ENCODE measurements at regions not wholly inside any gene's neighbourhood (a gene's known extent, or its start where the extent isn't known, plus 50 kb on each side); places are given as distances from the start of the nearest gene placed in this dataset.
"Not testable (repeated sequence)": the region's sequence is repeated elsewhere in the genome, so short reads cannot be mapped to it uniquely, and the experiment has no call there.

DNA sequence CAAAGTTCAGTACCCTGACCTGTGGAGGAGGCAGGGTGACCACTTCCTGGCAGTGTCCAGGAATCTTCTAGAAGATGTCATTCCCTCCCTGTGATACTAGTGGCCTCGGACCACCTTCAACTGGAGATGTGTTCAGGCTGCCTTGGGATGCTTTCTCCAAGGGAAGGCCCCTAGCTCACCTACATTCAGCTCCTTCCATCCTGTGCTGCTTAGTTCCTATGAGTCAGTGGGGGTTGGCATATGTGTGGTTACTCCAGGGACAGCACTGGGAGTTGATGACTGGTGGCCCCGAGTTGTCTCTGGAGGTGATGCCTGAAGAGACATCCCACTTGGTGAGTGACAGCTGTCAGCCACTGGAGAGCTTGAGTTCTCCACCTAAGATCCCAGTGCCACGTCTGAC lies 81.8 kb upstream of the OR9Q1 start:
- peaks cover 0 to 3% (median 0%) of the 10 kb centered on the region in 4 donors for H3K27me3 ChIP-seq (ENCODE audit: control insufficient read depth in 4 of 4, insufficient read depth in 4 of 4, low read length in 3 of 4)
- TF ChIP-seq, protein P1, sequence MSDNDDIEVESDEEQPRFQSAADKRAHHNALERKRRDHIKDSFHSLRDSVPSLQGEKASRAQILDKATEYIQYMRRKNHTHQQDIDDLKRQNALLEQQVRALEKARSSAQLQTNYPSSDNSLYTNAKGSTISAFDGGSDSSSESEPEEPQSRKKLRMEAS (IDR thresholded peaks at IDR 0.05): no peak
- no peak for TF ChIP-seq RXRA (IDR thresholded peaks at IDR 0.05)
- no peak for TF ChIP-seq FOXA2 (IDR thresholded peaks at IDR 0.05)
- no peak for TF ChIP-seq SP1 (IDR thresholded peaks at IDR 0.05)
- TF ChIP-seq, protein P2, sequence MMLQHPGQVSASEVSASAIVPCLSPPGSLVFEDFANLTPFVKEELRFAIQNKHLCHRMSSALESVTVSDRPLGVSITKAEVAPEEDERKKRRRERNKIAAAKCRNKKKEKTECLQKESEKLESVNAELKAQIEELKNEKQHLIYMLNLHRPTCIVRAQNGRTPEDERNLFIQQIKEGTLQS (IDR thresholded peaks at IDR 0.05): no peak
- TF ChIP-seq YY1 (IDR thresholded peaks at IDR 0.05): no peak
- TF ChIP-seq, protein P3, sequence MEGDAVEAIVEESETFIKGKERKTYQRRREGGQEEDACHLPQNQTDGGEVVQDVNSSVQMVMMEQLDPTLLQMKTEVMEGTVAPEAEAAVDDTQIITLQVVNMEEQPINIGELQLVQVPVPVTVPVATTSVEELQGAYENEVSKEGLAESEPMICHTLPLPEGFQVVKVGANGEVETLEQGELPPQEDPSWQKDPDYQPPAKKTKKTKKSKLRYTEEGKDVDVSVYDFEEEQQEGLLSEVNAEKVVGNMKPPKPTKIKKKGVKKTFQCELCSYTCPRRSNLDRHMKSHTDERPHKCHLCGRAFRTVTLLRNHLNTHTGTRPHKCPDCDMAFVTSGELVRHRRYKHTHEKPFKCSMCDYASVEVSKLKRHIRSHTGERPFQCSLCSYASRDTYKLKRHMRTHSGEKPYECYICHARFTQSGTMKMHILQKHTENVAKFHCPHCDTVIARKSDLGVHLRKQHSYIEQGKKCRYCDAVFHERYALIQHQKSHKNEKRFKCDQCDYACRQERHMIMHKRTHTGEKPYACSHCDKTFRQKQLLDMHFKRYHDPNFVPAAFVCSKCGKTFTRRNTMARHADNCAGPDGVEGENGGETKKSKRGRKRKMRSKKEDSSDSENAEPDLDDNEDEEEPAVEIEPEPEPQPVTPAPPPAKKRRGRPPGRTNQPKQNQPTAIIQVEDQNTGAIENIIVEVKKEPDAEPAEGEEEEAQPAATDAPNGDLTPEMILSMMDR (IDR thresholded peaks at IDR 0.05; ENCODE audit: low read depth, low read length, missing input control): no peak
- no peak for TF ChIP-seq NR2F2 (IDR thresholded peaks at IDR 0.05)
- no peak for TF ChIP-seq EGR1 (IDR thresholded peaks at IDR 0.05; ENCODE audit: low read depth in 2 of 2)
- TF ChIP-seq JUND (IDR thresholded peaks at IDR 0.05): no peak
- 82% methylated on average over 3 of the region's 3 CpGs for WGBS
- H3K9ac ChIP-seq (ENCODE audit: low read depth in 1 of 2, low read length in 2 of 2): no peak overlapping the region
- no peak overlapping the region for H3K4me3 ChIP-seq (ENCODE audit: low read depth in 1 of 3, low read length in 3 of 3)
- H3K4me1 ChIP-seq (ENCODE audit: control insufficient read depth in 4 of 4, insufficient read depth in 4 of 4, low read length in 3 of 4): no peaks in the 10 kb centered on the region
- H3K27ac ChIP-seq (ENCODE audit: low read depth in 1 of 2, low read length in 2 of 2): no peak overlapping the region
- no peak for DNase-seq (ENCODE audit: low spot score)
- H3K9me3 ChIP-seq (ENCODE audit: control insufficient read depth in 4 of 4, low read length in 3 of 4): no peaks in the 10 kb centered on the region
- no peaks in the 10 kb centered on the region for H3K36me3 ChIP-seq (ENCODE audit: control insufficient read depth in 4 of 4, insufficient read depth in 3 of 4, low read depth in 1 of 4, low read length in 3 of 4)

DNA sequence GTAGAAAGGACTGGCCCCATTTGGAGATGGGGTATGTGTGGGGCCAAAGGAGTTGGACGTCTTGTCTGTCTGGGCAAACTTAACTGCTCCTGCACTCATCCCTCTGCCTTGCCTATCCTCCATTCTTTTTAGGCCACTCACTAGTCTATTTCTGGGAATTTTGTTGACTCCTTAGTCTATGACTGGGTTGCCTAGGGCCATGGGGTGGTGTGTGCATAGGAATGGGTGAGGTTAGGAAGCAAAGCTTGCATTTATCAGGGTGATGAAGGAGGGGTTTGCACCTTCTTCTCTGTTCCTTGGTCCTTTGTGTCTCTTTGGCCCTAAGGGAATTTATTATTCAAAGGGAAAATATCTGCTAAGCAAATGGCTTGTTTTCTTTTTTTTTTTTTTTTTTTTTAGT lies 80.9 kb upstream of the OR9Q1 start:
- H3K9ac ChIP-seq (ENCODE audit: low read depth in 1 of 2, low read length in 2 of 2): no peak overlapping the region
- no peaks in the 10 kb centered on the region for H3K4me1 ChIP-seq (ENCODE audit: control insufficient read depth in 4 of 4, insufficient read depth in 4 of 4, low read length in 3 of 4)
- H3K4me3 ChIP-seq (ENCODE audit: low read depth in 1 of 3, low read length in 3 of 3): no peak overlapping the region
- no peak for DNase-seq (ENCODE audit: low spot score)
- TF ChIP-seq JUND (IDR thresholded peaks at IDR 0.05): no peak
- no peak for TF ChIP-seq TAF1 (conservative IDR thresholded peaks at IDR 0.05)
- no peak for TF ChIP-seq FOXA1 (IDR thresholded peaks at IDR 0.05)
- no peak for TF ChIP-seq RAD21 (IDR thresholded peaks at IDR 0.05)
- TF ChIP-seq, protein P4, sequence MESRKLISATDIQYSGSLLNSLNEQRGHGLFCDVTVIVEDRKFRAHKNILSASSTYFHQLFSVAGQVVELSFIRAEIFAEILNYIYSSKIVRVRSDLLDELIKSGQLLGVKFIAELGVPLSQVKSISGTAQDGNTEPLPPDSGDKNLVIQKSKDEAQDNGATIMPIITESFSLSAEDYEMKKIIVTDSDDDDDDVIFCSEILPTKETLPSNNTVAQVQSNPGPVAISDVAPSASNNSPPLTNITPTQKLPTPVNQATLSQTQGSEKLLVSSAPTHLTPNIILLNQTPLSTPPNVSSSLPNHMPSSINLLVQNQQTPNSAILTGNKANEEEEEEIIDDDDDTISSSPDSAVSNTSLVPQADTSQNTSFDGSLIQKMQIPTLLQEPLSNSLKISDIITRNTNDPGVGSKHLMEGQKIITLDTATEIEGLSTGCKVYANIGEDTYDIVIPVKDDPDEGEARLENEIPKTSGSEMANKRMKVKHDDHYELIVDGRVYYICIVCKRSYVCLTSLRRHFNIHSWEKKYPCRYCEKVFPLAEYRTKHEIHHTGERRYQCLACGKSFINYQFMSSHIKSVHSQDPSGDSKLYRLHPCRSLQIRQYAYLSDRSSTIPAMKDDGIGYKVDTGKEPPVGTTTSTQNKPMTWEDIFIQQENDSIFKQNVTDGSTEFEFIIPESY (IDR thresholded peaks at IDR 0.05): no peak
- TF ChIP-seq NR2F2 (IDR thresholded peaks at IDR 0.05): no peak
- TF ChIP-seq, protein P2 (IDR thresholded peaks at IDR 0.05): no peak
- TF ChIP-seq, protein P1 (IDR thresholded peaks at IDR 0.05): no peak
- TF ChIP-seq, protein P5, sequence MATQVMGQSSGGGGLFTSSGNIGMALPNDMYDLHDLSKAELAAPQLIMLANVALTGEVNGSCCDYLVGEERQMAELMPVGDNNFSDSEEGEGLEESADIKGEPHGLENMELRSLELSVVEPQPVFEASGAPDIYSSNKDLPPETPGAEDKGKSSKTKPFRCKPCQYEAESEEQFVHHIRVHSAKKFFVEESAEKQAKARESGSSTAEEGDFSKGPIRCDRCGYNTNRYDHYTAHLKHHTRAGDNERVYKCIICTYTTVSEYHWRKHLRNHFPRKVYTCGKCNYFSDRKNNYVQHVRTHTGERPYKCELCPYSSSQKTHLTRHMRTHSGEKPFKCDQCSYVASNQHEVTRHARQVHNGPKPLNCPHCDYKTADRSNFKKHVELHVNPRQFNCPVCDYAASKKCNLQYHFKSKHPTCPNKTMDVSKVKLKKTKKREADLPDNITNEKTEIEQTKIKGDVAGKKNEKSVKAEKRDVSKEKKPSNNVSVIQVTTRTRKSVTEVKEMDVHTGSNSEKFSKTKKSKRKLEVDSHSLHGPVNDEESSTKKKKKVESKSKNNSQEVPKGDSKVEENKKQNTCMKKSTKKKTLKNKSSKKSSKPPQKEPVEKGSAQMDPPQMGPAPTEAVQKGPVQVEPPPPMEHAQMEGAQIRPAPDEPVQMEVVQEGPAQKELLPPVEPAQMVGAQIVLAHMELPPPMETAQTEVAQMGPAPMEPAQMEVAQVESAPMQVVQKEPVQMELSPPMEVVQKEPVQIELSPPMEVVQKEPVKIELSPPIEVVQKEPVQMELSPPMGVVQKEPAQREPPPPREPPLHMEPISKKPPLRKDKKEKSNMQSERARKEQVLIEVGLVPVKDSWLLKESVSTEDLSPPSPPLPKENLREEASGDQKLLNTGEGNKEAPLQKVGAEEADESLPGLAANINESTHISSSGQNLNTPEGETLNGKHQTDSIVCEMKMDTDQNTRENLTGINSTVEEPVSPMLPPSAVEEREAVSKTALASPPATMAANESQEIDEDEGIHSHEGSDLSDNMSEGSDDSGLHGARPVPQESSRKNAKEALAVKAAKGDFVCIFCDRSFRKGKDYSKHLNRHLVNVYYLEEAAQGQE (IDR thresholded peaks at IDR 0.05): no peak
- TF ChIP-seq HNF4A (conservative IDR thresholded peaks at IDR 0.05): no peak
- no peak for TF ChIP-seq EGR1 (IDR thresholded peaks at IDR 0.05; ENCODE audit: low read depth in 2 of 2)
- no peak for TF ChIP-seq YY1 (IDR thresholded peaks at IDR 0.05)
- 69% methylated on average over 1 of the region's 1 CpG for WGBS
- H3K27me3 ChIP-seq (ENCODE audit: control insufficient read depth in 4 of 4, insufficient read depth in 4 of 4, low read length in 3 of 4): peaks cover 0 to 3% (median 0%) of the 10 kb centered on the region in 4 donors
- H3K36me3 ChIP-seq (ENCODE audit: control insufficient read depth in 4 of 4, insufficient read depth in 3 of 4, low read depth in 1 of 4, low read length in 3 of 4): no peaks in the 10 kb centered on the region
- H3K27ac ChIP-seq (ENCODE audit: low read depth in 1 of 2, low read length in 2 of 2): no peak overlapping the region
- no peaks in the 10 kb centered on the region for H3K9me3 ChIP-seq (ENCODE audit: control insufficient read depth in 4 of 4, low read length in 3 of 4)

DNA sequence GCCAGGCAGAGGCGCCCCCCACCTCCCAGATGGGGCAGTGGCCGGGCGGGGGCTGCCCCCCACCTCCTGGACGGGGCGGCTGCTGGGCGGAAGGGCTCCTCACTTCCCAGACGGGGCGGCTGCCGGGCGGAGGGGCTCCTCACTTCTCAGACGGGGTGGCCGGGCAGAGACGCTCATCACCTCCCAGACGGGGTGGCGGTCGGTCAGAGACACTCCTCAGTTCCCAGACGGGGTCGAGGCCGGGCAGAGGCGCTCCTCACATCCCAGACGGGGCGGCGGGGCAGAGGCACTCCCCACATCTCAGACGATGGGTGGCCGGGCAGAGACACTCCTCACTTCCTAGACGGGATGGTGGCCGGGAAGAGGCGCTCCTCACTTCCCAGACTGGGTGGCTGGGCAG lies 79.9 kb upstream of the OR9Q1 start:
- not testable (repeated sequence) for H3K36me3 ChIP-seq (ENCODE audit: control insufficient read depth in 4 of 4, insufficient read depth in 3 of 4, low read depth in 1 of 4, low read length in 3 of 4); H3K27me3 ChIP-seq (ENCODE audit: control insufficient read depth in 4 of 4, insufficient read depth in 4 of 4, low read length in 3 of 4); DNase-seq (ENCODE audit: low spot score); H3K4me3 ChIP-seq (ENCODE audit: low read depth in 1 of 3, low read length in 3 of 3); H3K4me1 ChIP-seq (ENCODE audit: control insufficient read depth in 4 of 4, insufficient read depth in 4 of 4, low read length in 3 of 4); H3K27ac ChIP-seq (ENCODE audit: low read depth in 1 of 2, low read length in 2 of 2); H3K9me3 ChIP-seq (ENCODE audit: control insufficient read depth in 4 of 4, low read length in 3 of 4); H3K9ac ChIP-seq (ENCODE audit: low read depth in 1 of 2, low read length in 2 of 2)
- 89% methylated on average over 28 of the region's 28 CpGs for WGBS

Data from liver (tissue), 8 donors.